ENCODE measurements at regions not wholly inside any gene's neighbourhood (a gene's known extent, or its start where the extent isn't known, plus 50 kb on each side); places are given as distances from the start of the nearest gene placed in this dataset.
"Not testable (repeated sequence)": the region's sequence is repeated elsewhere in the genome, so short reads cannot be mapped to it uniquely, and the experiment has no call there.

- no peak for TF ChIP-seq CTCF (conservative IDR thresholded peaks at IDR 0.05; ENCODE audit: low read depth, low read length)
- Histone ChIP-seq H2AFZ (ENCODE audit: low read depth) (no peak overlapping the region), H3K27me3 (ENCODE audit: insufficient read depth, low read depth) (no peaks in the 10 kb centered on the region), H4K20me1 (ENCODE audit: insufficient read depth) (no peaks in the 10 kb centered on the region), H3K4me2 (no peak overlapping the region), H3K27ac (no peak overlapping the region), H3K4me1 (ENCODE audit: low read depth, poor library complexity, severe bottlenecking) (no peaks in the 10 kb centered on the region), H3K79me2 (ENCODE audit: insufficient read depth, low read depth) (no peaks in the 10 kb centered on the region), H3K9ac (no peak overlapping the region), H3K4me3 (IDR thresholded peaks at IDR 0.05; ENCODE audit: insufficient read depth, low read depth, low read length) (no peak overlapping the region), H3K36me3 (ENCODE audit: insufficient read depth) (no peaks in the 10 kb centered on the region)
Observed at GRCh38 chr4:148542922-148543623, 100.9 kb upstream of the NR3C2 start.

GRCh38 chr4:148540622-148541326 is 98.6 kb upstream of the NR3C2 start:
- H3K9ac ChIP-seq = no peak overlapping the region
- H3K4me3 ChIP-seq (IDR thresholded peaks at IDR 0.05; ENCODE audit: insufficient read depth, low read depth, low read length) = no peak overlapping the region
- H3K36me3 ChIP-seq (ENCODE audit: insufficient read depth) = no peaks in the 10 kb centered on the region
- no peaks in the 10 kb centered on the region for H3K4me1 ChIP-seq (ENCODE audit: low read depth, poor library complexity, severe bottlenecking)
- H3K27ac ChIP-seq = no peak overlapping the region
- no peaks in the 10 kb centered on the region for H4K20me1 ChIP-seq (ENCODE audit: insufficient read depth)
- no peaks in the 10 kb centered on the region for H3K79me2 ChIP-seq (ENCODE audit: insufficient read depth, low read depth)
- no peak for TF ChIP-seq CTCF (conservative IDR thresholded peaks at IDR 0.05; ENCODE audit: low read depth, low read length)
- no peak overlapping the region for H3K4me2 ChIP-seq
- H3K27me3 ChIP-seq (ENCODE audit: insufficient read depth, low read depth) = no peaks in the 10 kb centered on the region
- no peak overlapping the region for H2AFZ ChIP-seq (ENCODE audit: low read depth)

- no peak for TF ChIP-seq CTCF (conservative IDR thresholded peaks at IDR 0.05; ENCODE audit: low read depth, low read length)
- H3K79me2 ChIP-seq (ENCODE audit: insufficient read depth, low read depth) = no peaks in the 10 kb centered on the region
- H3K4me1 ChIP-seq (ENCODE audit: low read depth, poor library complexity, severe bottlenecking) = no peaks in the 10 kb centered on the region
- H3K9ac ChIP-seq = no peak overlapping the region
- no peak overlapping the region for H3K27ac ChIP-seq
- H3K36me3 ChIP-seq (ENCODE audit: insufficient read depth) = no peaks in the 10 kb centered on the region
- H3K4me3 ChIP-seq (IDR thresholded peaks at IDR 0.05; ENCODE audit: insufficient read depth, low read depth, low read length) = no peak overlapping the region
- no peak overlapping the region for H2AFZ ChIP-seq (ENCODE audit: low read depth)
- H3K27me3 ChIP-seq (ENCODE audit: insufficient read depth, low read depth) = no peaks in the 10 kb centered on the region
- H3K4me2 ChIP-seq = no peak overlapping the region
- no peaks in the 10 kb centered on the region for H4K20me1 ChIP-seq (ENCODE audit: insufficient read depth)
Observed at GRCh38 chr4:148539387-148539786, 97.2 kb upstream of the NR3C2 start.

- H3K27me3 ChIP-seq (ENCODE audit: insufficient read depth, low read depth); H4K20me1 ChIP-seq (ENCODE audit: insufficient read depth); H3K4me1 ChIP-seq (ENCODE audit: low read depth, poor library complexity, severe bottlenecking); H3K36me3 ChIP-seq (ENCODE audit: insufficient read depth); H2AFZ ChIP-seq (ENCODE audit: low read depth); H3K4me2 ChIP-seq; H3K79me2 ChIP-seq (ENCODE audit: insufficient read depth, low read depth); H3K9ac ChIP-seq; H3K4me3 ChIP-seq (IDR thresholded peaks at IDR 0.05; ENCODE audit: insufficient read depth, low read depth, low read length); H3K27ac ChIP-seq: not testable (repeated sequence)
Observed at GRCh38 chr4:148533851-148534250, 91.6 kb upstream of the NR3C2 start.

GRCh38 chr4:148530114-148530513 is 87.9 kb upstream of the NR3C2 start:
- Histone ChIP-seq H3K4me3 (IDR thresholded peaks at IDR 0.05; ENCODE audit: insufficient read depth, low read depth, low read length) (no peak overlapping the region), H3K4me1 (ENCODE audit: low read depth, poor library complexity, severe bottlenecking) (no peaks in the 10 kb centered on the region), H3K9ac (no peak overlapping the region), H3K79me2 (ENCODE audit: insufficient read depth, low read depth) (no peaks in the 10 kb centered on the region), H3K36me3 (ENCODE audit: insufficient read depth) (no peaks in the 10 kb centered on the region), H3K27ac (no peak overlapping the region), H3K4me2 (no peak overlapping the region), H3K27me3 (ENCODE audit: insufficient read depth, low read depth) (no peaks in the 10 kb centered on the region), H2AFZ (ENCODE audit: low read depth) (no peak overlapping the region), H4K20me1 (ENCODE audit: insufficient read depth) (no peaks in the 10 kb centered on the region)
- TF ChIP-seq CTCF (conservative IDR thresholded peaks at IDR 0.05; ENCODE audit: low read depth, low read length) = no peak
